GM19324 (cell line): ENCODE measurements at regions not wholly inside any gene's neighbourhood (a gene's known extent, or its start where the extent isn't known, plus 50 kb on each side); places are given as distances from the start of the nearest gene placed in this dataset.

Experiments used
- ATAC-seq: cut with Tn5 transposase; IDR thresholded peaks from one replicate; pipeline ENCODE4 v1.9.1; 2021; ENCODE audit warnings: mild to moderate bottlenecking, moderate library complexity; ENCODE audit not compliant: unreplicated experiment, low FRiP score

DNA sequence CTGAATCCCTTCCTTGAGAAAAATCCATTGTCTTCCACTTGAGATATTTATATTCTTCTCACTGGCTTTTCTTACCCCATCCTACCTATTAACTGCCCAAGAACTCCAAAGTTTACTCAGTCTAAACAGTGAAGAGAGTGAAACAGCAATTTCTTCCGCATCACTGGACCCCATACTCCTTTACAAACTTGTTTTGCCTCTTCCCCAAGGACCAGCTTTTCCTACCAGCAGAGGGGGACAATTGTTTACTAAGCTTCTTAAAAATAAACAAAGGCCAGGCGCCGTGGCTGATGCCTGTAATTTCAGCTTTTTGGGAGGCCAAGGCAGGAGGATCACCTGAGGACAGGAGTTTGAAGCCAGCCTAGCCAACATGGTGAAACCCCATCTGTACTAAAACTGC lies 52.0 kb downstream of the LRATD1 start:
- ATAC-seq, result no peak

DNA sequence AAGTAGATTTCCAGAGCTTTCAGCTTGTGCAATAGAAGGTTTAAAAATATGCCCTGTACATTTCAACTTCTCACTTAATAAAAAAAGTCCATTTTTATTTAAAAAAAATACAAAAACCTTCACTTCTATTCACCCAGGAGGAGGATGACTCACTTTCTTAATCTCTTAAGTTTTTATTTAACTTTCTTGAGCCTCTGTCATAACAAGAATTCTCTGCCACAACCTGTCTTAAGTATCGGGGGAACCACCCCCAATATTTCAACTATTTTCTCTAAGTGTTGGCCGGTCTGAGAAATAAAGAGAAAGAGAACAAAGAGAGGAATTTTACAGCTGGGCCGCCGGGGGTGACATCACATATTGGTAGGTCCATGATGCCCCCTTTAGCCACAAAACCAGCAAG lies 58.4 kb downstream of the LRATD1 start:
- ATAC-seq, result no peak

DNA sequence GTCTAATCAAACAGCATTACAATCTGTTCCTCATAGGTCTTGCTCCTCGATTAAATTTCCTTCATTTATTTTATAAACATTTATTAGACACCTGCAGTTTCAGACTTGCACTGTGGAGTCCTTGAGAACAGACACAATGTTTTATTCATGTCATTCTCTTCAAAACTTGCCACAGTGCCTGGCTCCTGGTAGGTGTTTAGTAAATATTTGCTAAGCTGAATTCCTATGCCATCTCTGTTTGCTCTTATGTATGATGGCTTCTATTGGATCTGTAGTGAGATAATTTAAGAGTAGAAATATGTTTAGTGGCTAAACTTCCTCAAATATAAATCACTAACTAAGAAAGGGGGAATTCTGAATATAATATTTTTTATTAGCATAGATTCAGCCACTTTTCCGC lies 61.4 kb downstream of the LRATD1 start:
- ATAC-seq, result no peak

DNA sequence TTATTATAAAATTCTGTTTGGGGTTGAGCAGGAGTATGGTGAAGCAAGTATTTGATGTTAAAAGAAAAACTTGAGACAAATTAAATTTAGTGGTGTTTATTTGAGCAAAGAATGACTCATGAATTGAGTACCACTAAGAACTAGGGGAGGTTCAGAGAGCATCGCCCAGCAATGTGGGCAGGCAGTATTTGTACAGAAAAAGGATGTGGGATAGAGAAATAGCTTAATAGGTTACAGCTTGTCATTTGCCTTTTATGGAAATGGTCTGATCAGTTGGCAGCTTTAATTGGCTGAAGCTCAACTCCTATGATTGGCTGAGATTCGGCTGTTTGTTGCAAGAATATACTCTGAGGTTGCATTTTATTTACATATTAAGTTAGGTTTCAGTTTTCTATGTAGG lies 68.2 kb downstream of the LRATD1 start:
- ATAC-seq, result no peak

DNA sequence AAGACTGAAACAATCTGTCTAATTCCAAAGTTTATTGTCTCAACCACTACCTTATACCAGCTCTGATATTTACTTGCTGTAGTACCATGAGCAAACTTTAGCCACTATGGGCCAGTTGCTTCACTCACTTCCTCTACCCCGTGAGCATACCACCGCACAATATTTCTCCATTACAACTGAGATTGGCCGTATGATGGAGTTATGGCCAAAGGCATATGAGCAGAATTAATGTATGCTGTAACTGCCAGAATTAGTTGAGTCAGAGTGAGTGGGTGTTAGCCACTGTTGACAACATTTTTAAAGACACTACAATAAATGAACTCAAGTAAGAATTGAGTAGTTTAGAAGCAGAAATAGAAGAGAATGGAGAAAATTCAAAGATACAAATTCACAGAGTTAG lies 69.7 kb downstream of the LRATD1 start:
- no peak for ATAC-seq

DNA sequence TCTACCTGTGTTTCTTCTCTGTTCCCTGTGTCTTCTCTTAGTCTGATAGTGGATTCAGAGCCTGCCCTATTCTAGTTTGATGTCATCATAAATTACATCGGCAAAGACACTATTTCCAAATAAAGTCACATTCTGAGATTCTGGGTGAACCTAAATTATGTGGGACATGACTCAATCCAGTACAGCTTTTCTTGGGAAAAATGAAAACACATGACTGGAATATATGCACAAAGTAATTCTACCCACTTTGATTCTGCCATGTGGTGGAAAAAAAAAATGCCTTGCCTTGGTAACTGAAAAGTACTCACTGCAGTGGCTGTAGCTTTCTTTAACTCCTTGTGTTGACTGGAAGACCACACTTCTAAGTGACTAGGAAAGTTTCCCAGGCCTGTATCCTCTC lies 73.7 kb downstream of the LRATD1 start:
- no peak for ATAC-seq

DNA sequence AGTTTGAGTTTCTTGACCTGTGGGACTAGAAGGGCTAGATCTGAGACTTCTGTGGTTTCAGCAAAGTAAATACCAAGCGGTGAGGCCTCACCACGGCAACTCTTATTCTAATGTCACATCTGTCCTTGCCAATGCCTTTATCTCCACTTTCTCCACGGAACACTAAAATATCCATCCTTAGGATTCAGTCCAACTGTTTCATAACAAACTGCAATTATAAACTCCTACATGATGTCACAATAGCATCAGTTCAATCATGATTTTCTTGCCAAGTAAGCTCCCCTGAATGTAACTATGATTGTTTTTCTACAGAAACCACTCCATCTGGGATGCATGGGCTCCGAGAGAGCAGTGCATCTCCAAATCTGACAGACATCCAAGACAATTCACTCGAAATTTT lies 79.6 kb downstream of the LRATD1 start:
- no peak for ATAC-seq

DNA sequence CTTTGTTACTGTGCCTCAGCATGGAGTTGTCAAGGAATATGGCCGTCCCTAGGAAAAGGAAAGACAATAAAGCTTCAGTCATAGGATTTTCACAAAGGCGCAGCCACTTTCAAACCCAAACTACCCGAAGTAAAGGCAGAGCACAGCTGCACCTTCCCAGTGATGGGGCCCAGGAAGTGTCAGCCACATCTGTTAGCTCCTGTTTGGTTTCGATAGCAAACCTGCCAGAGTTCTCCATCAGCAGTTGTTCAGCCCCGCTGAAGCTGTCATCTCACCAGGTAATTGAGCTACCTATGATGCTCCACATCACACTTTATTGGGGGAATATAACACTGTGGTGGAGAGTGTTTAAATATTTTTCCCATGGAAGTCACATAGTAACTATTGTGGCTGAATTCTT lies 80.7 kb downstream of the LRATD1 start:
- ATAC-seq, result no peak

DNA sequence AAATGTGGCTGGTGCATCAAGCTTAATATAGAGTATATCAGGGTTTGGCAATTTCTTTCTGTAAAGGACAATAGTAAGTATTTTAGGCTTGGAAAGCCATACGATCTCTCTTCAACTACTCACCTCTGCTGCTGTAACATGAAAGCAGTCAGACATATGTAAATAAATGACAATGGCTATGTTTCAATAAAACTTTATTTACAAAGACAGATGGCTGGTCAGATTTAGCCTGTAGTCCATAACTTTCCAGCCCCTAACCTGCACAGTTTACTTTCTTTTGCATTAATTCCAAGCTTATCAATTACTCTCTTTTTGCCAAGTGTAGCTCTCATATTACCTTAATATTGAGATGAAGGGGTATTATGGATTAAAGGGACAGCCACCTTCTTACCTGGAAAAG lies 83.1 kb downstream of the LRATD1 start:
- ATAC-seq, result no peak

DNA sequence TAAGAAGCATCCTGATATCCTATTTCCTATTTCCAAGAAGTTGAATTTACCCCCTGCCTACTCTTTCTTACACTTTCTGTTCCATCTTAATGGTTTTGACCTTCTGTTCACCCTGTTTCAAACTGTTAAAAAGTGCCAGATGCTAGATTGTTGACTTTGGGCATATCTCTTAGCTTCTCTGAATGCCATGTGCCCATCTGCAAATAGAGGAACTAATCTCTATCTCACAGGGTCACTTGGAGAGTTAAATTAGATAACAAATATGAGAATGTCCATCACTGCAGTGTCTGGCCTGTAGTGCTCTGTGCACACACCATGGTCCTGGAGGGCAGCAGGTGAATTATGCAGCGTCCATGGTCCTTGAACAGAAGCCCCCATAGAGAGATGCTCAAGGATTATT lies 83.8 kb downstream of the LRATD1 start:
- ATAC-seq, result no peak

DNA sequence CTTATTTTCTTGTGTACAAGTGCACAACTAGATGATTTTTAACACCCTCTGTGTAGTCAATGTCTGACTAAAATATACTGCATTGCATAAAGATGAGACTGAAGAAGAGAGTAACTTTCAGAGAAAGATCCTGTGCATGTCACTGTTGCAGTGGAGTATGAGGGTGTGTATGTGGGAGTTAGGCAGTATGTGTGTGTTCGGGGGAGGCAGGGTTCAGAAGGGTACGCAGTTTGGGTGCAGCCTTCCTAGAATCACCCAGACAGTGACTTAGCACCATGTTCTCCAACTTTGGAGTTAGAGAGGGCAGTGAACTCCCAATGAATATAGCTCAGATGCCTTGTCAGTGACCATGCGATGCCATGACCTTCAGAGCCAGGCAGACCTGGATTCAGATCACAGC lies 84.6 kb downstream of the LRATD1 start:
- no peak for ATAC-seq

DNA sequence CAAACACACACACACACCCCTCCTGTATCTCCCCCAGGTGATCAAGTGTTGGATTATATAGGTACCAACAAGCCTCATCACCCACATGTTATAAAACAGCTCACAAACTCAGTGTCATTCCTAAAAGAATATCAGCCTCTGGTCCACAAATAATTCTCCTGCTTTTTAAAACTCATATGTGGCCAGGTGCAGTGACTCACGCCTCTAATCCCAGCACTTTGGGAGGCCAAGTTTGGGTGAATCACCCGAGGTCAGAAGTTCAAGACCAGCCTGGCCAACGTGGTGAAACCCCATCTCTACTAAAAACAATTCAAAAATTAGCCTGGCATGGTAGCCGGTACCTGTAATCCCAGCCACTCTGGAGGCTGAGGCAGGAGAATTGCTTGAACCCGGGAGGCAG lies 87.8 kb downstream of the LRATD1 start:
- no peak for ATAC-seq

DNA sequence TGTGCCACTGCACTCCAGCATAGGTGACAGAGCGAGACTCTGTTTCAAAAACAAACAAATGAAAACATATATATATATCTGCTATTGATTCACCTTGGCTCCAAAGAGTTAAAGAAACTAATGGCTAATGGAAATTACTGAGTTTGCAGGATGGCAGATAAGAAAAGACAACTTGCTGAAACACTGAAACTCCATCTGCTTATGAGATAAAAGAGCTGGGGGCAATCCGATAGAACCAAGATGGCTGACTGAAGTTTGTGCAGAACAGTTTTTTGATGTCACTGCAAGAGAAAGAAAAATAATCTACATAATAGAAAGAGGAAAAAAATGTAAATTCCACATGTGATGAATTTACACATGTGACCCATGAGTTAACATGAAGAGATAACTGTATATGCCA lies 88.2 kb downstream of the LRATD1 start:
- ATAC-seq, result no peak

DNA sequence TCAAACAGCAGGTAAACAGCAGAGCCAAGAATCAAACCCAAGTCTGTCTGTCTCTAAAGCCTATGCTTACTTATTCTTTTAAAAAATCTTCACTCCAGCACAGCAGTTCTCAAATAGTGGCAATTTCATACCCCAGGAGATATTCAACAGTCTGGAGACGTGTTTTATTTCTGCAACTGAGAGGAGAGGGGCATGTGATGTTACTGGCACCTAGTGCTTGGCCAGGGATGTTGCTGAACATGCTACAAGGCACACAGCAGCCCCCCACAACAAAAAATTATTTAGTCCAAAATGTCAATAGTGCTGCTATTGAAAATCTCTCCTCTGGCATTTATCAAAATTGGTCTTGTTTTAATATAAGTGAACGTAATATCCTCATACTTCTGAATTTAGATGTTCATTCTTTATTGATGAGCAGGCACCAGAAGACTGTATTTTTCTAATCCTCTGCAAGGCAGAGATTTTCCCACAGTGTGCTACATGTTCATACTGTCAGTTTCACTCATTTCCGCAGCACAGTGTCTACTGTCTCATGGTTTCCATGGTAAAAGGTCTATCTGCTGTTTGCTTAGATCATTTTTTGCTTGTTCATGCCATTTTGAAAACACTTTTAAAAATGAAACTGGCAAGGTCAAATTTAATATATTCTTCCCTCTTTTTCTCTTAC lies 90.5 kb downstream of the LRATD1 start:
- no peak for ATAC-seq

DNA sequence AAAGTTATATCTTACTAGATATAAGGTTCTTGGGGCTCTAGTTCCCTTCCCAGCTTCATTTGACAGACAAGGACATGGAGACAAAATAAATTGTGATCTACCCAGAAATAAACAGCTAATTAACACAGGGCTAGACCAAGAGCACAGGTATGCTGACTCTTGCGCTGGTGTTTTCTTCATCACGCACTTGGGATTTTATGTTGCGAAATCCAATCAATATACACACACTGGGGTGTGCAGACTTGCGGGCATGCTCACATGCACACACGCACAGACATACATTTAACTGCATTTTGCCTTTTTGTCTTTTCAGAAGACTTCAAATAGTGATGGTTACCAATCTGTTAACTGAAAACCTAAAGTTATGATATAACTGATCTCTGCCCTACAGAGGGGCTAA lies 91.2 kb downstream of the LRATD1 start:
- ATAC-seq, result no peak

DNA sequence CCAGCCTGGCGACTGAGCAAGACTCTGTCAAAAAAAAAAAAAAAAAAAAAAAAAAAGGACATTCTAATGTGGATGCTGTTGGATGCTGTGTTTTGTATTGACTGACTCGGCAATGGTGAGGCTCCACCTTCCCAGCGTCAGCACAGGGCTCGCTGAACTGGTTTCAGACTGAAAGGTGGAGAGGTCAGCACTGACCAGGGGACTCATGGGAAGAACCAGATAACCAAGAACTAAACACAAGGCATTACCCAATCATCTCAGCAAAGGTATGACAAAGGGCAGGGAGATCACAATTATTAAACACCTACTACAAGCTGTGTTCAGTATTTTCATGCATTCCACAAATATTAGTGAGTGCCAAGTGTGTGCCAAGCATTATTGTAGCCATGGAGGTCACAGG lies 103.2 kb downstream of the LRATD1 start:
- no peak for ATAC-seq

DNA sequence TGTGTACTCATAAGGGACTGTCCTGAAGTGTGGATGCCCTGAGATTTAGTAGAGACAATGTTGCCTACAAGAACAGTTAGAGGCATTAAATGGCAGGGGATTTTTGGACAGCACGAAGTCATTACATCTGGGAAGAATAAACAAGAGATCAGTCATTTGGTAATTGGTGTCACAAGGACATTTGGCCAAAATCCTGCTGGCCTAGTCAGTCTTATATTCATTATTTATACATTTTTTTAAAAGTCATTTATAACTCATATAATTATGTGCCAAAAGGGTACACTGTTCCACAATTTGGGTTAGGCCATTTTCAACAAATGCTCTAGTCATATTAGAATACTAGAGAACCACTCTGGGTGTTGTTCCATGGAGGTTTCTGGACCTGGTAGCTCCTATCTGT lies 104.7 kb downstream of the LRATD1 start:
- ATAC-seq, result no peak

DNA sequence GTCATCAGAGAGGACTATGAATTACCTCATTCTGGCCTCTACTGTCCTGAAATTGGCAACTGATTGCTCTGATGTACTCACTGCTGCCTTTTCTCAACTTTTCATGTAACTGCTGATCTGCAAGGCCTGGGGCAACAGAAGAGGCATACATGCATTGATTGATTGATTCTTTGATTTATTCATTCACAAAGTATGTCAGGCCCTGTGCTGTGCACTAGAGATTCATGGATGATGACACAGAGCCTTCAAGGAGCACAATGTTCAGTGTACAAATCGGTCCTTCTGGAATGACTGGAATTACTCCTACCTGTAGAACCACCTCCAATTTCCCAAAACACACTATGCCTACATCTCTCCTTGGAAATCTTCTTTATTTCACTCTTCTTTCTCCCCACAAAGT lies 111.3 kb downstream of the LRATD1 start:
- ATAC-seq, result no peak

DNA sequence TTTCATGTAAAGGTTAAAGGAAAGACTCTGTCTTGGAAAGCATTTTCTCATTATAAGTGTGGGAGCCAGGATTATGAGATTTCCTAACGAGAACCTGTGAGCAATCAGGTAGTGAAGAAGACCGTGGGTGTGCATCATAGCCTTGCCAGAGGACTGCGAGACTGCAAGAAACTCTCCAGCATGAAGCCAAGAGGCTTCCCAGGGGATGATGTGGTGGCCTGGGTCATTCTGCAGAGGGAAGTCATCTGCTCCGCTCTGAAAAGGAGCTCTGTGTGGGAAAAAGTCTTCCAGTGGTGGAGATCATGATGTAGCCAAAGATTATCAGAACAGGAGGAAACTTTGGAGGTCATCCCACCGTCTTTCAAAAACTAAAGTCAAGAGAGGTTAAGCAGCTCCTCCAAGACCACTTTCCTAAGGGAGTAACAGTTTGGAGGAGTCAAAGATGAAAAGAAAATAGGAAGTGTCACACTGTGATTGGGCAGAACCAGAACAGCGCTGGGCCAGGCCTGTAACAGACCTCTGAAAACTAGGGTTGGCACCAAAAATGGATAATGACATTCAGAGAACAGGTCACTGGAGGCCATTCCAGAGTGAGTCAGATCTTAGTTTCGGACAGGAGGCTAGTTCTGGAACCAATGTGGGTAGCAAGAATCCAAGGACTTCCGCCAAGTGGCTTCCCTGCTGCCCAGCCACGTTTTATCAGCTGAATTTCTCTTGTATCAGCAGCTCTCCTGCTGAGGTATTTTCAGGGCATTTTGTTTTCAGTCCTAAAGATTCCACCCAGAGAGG lies 113.0 kb downstream of the LRATD1 start:
- ATAC-seq, result no peak

DNA sequence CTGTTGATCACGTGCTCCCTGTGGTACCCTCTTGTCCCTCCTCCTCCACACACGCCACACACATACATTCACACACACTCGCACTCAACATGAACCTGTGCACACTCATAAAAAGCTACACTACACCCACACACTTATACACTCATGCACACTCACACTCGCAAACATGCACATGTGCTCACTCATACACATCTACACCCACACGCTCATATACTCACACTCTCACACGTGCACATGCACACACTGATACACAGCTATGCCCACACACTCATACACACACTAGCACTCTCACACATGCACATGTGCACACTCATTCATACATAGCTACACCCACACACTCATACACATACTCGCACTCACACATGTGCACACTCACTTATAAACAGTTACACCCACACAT lies 113.6 kb downstream of the LRATD1 start:
- ATAC-seq, result no peak

DNA sequence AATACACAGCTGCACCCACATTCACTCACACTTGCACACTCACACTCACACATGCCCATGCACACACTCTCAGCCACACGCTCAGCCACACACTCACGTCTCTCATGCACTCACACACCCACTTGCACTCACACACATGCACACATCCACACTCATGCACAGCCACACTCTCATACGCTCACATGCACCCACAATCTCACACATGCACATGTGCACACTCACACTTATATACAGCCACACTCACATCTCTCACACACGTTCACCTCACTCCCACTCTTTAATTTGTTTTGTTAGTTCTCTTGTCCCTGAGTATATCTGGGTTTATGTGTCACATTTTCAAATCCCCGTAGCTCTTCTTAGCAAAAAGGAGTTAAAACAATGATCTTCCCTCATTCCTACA lies 114.9 kb downstream of the LRATD1 start:
- no peak for ATAC-seq

DNA sequence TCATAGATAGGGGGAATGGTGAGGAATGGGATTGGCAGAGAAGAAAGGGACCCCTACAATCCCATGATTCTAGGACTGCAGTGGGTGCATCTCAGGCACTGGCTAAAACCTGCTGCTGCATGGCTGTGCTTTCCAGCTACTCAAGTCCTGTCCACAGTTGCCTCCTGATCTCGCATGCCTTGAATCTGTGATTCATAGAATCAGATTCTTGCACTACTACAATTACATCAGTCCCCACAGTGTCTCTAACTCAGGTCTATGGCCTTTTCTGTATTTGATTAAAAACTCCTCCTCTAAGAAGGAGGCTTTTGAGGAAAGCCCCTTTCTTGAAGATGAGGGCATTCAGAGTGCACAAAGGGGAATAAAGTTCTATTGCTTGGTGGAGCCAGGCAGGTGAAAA lies 117.4 kb downstream of the LRATD1 start:
- ATAC-seq, result no peak
